H1 (cell line): ENCODE measurements at regions not wholly inside any gene's neighbourhood (a gene's known extent, or its start where the extent isn't known, plus 50 kb on each side); places are given as distances from the start of the nearest gene placed in this dataset.

Experiments
- CTCF ChIA-PET: fragments of 300-600 bp; sonication (Branson Sonifier 250); formaldehyde crosslinking; loops from one replicate; lab custom pipeline; 2021; ENCODE audit not compliant: partially characterized antibody; lab: Charles Lee
- POLR2A ChIA-PET: fragments of 300-600 bp; sonication (Branson Sonifier 250); formaldehyde crosslinking; loops from one replicate; lab custom pipeline; 2021; ENCODE audit warnings: inconsistent platforms; ENCODE audit not compliant: partially characterized antibody; lab: Charles Lee
- DNase-seq, 2 experiments: peaks; one replicate each; pipeline versions ENCODE4 v3.0.0 to v3.0.0-alpha.2; 2010 to 2022; ENCODE audit warnings: low spot score in 2 of 2, low read depth in 1 of 2, mixed read lengths in 1 of 2
- FAIRE-seq: peaks from 2 replicates; lab custom pipeline; 2011; peaks lifted over from hg19 to GRCh38; lab: Jason Lieb, UNC
- H2AFZ ChIP-seq: 2 replicates; pipeline ENCODE4 v1.8.1; 2012; ENCODE audit warnings: low read length, inconsistent platforms
- H2AK5ac ChIP-seq: 2 replicates; pipeline ENCODE4 v1.6.1; 2013; ENCODE audit warnings: low read depth, low read length
- H2BK120ac ChIP-seq: replicated peaks from 2 replicates; pipeline ENCODE3; 2013; ENCODE audit warnings: low read depth, low read length, inconsistent platforms
- H2BK12ac ChIP-seq: 2 replicates; pipeline ENCODE4 v1.6.1; 2013; ENCODE audit warnings: low read depth, low read length
- H2BK15ac ChIP-seq: 2 replicates; pipeline ENCODE4 v1.6.1; 2013; ENCODE audit warnings: low read length
- H2BK20ac ChIP-seq: 2 replicates; pipeline ENCODE4 v1.6.1; 2013; ENCODE audit warnings: low read length
- H2BK5ac ChIP-seq: 2 replicates; pipeline ENCODE4 v1.6.1; 2013; ENCODE audit warnings: low read depth, low read length
- H3K14ac ChIP-seq: 2 replicates; pipeline ENCODE4 v1.6.1; 2013; ENCODE audit warnings: inconsistent platforms; ENCODE audit not compliant: insufficient read length
- H3K18ac ChIP-seq: 2 replicates; pipeline ENCODE4 v1.6.1; 2013; ENCODE audit warnings: low read length; ENCODE audit errors: extremely low read depth
- H3K23ac ChIP-seq: 2 replicates; pipeline ENCODE4 v1.6.1; 2013; ENCODE audit warnings: inconsistent platforms; ENCODE audit not compliant: insufficient read length
- H3K23me2 ChIP-seq: 2 replicates; pipeline ENCODE4 v1.6.1; 2013; ENCODE audit warnings: low read depth, low read length
- H3K27ac ChIP-seq: 2 replicates; pipeline ENCODE4 v1.6.1; 2011; ENCODE audit warnings: low read depth, low read length, inconsistent platforms
- H3K27me3 ChIP-seq, 4 experiments: replicated peaks in 1 of 4; 1 replicate in 1 of 4; 2 replicates in 3 of 4; pipeline versions ENCODE4 v1.6.1 to v1.8.1; 2011 to 2013; ENCODE audit warnings: low read length in 3 of 4, mild to moderate bottlenecking in 3 of 4, inconsistent platforms in 2 of 4, mixed read lengths in 2 of 4, moderate library complexity in 1 of 4; ENCODE audit not compliant: control insufficient read depth in 3 of 4, insufficient read depth in 3 of 4; ENCODE audit errors: extremely low read depth in 1 of 4
- H3K36me3 ChIP-seq, 4 experiments: 2 replicates each; pipeline versions ENCODE4 v1.6.1 to v1.8.1; 2011 to 2013; ENCODE audit warnings: mild to moderate bottlenecking in 4 of 4, low read length in 3 of 4, moderate library complexity in 2 of 4, control low read depth in 1 of 4, inconsistent platforms in 1 of 4; ENCODE audit not compliant: insufficient read depth in 4 of 4, control insufficient read depth in 2 of 4
- H3K4ac ChIP-seq: replicated peaks from 2 replicates; pipeline ENCODE3; 2013; ENCODE audit warnings: low read length, low read depth, mixed read lengths, inconsistent platforms; ENCODE audit not compliant: insufficient read length
- H3K4me1 ChIP-seq, 4 experiments: replicated peaks in 1 of 4; 1 replicate in 1 of 4; 2 replicates in 3 of 4; pipeline versions ENCODE4 v1.6.1 to v1.8.1; 2011 to 2013; ENCODE audit warnings: low read length in 3 of 4, inconsistent platforms in 2 of 4, mixed read lengths in 1 of 4; ENCODE audit not compliant: insufficient read depth in 4 of 4, control insufficient read depth in 3 of 4
- H3K4me2 ChIP-seq, 2 experiments: 2 replicates each; pipeline versions ENCODE4 v1.6.1 to v1.8.1; 2011 to 2013; ENCODE audit warnings: low read depth in 2 of 2, low read length in 2 of 2, control low read depth in 1 of 2, inconsistent platforms in 1 of 2, mild to moderate bottlenecking in 1 of 2; ENCODE audit not compliant: insufficient read depth in 1 of 2
- H3K4me3 ChIP-seq, 4 experiments: fragments of 200-600, 300-600 bp in 1 of 4; sonication (generic), shearing (Covaris generic), sonication (Bioruptor Twin) in 1 of 4; 2 replicates each; pipeline versions ENCODE4 v1.5.1 to v1.8.1; 2011 to 2016; ENCODE audit warnings: low read length in 4 of 4, low read depth in 3 of 4, control low read depth in 2 of 4, inconsistent platforms in 2 of 4, mild to moderate bottlenecking in 2 of 4, mixed read lengths in 1 of 4, moderate library complexity in 1 of 4; ENCODE audit not compliant: insufficient read depth in 2 of 4; ENCODE audit errors: extremely low read depth in 1 of 4
- H3K56ac ChIP-seq: replicated peaks from 2 replicates; pipeline ENCODE3; 2013; ENCODE audit warnings: low read depth, mild to moderate bottlenecking, mixed read lengths, low read length, inconsistent platforms; ENCODE audit not compliant: insufficient read length
- H3K79me1 ChIP-seq: 2 replicates; pipeline ENCODE4 v1.6.1; 2013; ENCODE audit warnings: low read depth, low read length, control low read depth
- H3K79me2 ChIP-seq, 2 experiments: 2 replicates each; pipeline versions ENCODE4 v1.6.1 to v1.8.1; 2012 to 2013; ENCODE audit warnings: low read length in 2 of 2, mild to moderate bottlenecking in 2 of 2, inconsistent platforms in 1 of 2; ENCODE audit not compliant: insufficient read depth in 2 of 2, control insufficient read depth in 1 of 2
- H3K9ac ChIP-seq, 4 experiments: replicated peaks in 1 of 4; 1 replicate in 1 of 4; 2 replicates in 3 of 4; pipeline versions ENCODE4 v1.6.1 to v1.8.1; 2011 to 2013; ENCODE audit warnings: low read depth in 3 of 4, low read length in 3 of 4, control low read depth in 2 of 4, mild to moderate bottlenecking in 2 of 4, moderate library complexity in 2 of 4, inconsistent platforms in 1 of 4; ENCODE audit errors: extremely low read depth in 1 of 4
- H3K9me3 ChIP-seq, 2 experiments: 2 replicates each; pipeline versions ENCODE4 v1.6.1 to v1.8.1; 2012 to 2013; ENCODE audit warnings: mild to moderate bottlenecking in 2 of 2, moderate library complexity in 2 of 2, control low read depth in 1 of 2, inconsistent platforms in 1 of 2, low read depth in 1 of 2, low read length in 1 of 2, mixed read lengths in 1 of 2; ENCODE audit not compliant: insufficient read depth in 2 of 2
- H4K20me1 ChIP-seq, 2 experiments: replicated peaks in 1 of 2; 2 replicates each; pipeline versions ENCODE3 to v1.8.1; 2011 to 2013; ENCODE audit warnings: inconsistent platforms in 2 of 2, low read length in 2 of 2, mild to moderate bottlenecking in 1 of 2; ENCODE audit not compliant: insufficient read depth in 2 of 2, control insufficient read depth in 1 of 2
- H4K5ac ChIP-seq: 2 replicates; pipeline ENCODE4 v1.6.1; 2013; ENCODE audit warnings: low read length, low read depth, mixed read lengths, inconsistent platforms; ENCODE audit not compliant: insufficient read length
- H4K8ac ChIP-seq: 2 replicates; pipeline ENCODE4 v1.8.0; 2013; ENCODE audit warnings: mild to moderate bottlenecking, moderate library complexity, low read length, inconsistent platforms; ENCODE audit not compliant: insufficient read depth; ENCODE audit errors: extremely low read depth
- H4K91ac ChIP-seq: replicated peaks from 2 replicates; pipeline ENCODE3; 2013; ENCODE audit warnings: low read length, mixed read lengths, inconsistent platforms; ENCODE audit not compliant: insufficient read length
- ATF3 ChIP-seq: IDR thresholded peaks from 2 replicates; pipeline ENCODE4 v1.6.1; 2011; ENCODE audit warnings: low read depth, mild to moderate bottlenecking, low read length; ENCODE audit not compliant: insufficient read depth
- CHD1 ChIP-seq: IDR thresholded peaks from 2 replicates; pipeline ENCODE4 v1.6.1; 2012; ENCODE audit warnings: low read depth, low read length, improper control_type of control experiment
- HDAC2 ChIP-seq, 2 experiments: fragments of 300-600 bp in 1 of 2; sonication (generic) in 1 of 2; IDR thresholded peaks; 2 replicates each; pipeline ENCODE4 v1.6.1; 2011 to 2012; ENCODE audit warnings: low read depth in 2 of 2, low read length in 2 of 2, mild to moderate bottlenecking in 2 of 2, moderate library complexity in 2 of 2, borderline replicate concordance in 1 of 2, inconsistent platforms in 1 of 2
- KDM5A ChIP-seq: fragments of 200-600 bp; IDR thresholded peaks from 2 replicates; pipeline ENCODE4 v1.7.1; 2012; ENCODE audit warnings: mild to moderate bottlenecking, low read length, inconsistent platforms, mixed read lengths
- PHF8 ChIP-seq: fragments of 200-600 bp; sonication (generic); conservative IDR thresholded peaks from 2 replicates; pipeline ENCODE4 v1.7.1; 2012; ENCODE audit warnings: low read depth, mild to moderate bottlenecking, inconsistent platforms, low read length, moderate library complexity
- POLR2AphosphoS5 ChIP-seq: IDR thresholded peaks from 2 replicates; pipeline ENCODE4 v1.6.1; 2011; ENCODE audit warnings: low read depth, low read length
- RAD21 ChIP-seq, 2 experiments: IDR thresholded peaks in 1 of 2; conservative IDR thresholded peaks in 1 of 2; 2 replicates each; pipeline ENCODE4 v1.6.1; 2011; ENCODE audit warnings: low read depth in 2 of 2, low read length in 2 of 2, improper control_type of control experiment in 1 of 2, inconsistent platforms in 1 of 2, mild to moderate bottlenecking in 1 of 2, moderate library complexity in 1 of 2
- RNF2 ChIP-seq: fragments of 200-900, 300-1000 bp; sonication (generic); IDR thresholded peaks from 2 replicates; pipeline ENCODE4 v1.7.1; 2016; ENCODE audit warnings: borderline replicate concordance, low read depth, mild to moderate bottlenecking, antibody characterized with exemption, low read length; ENCODE audit not compliant: poor library complexity, severe bottlenecking; ENCODE audit errors: missing control alignments
- SIN3A ChIP-seq, 2 experiments: IDR thresholded peaks in 1 of 2; conservative IDR thresholded peaks in 1 of 2; 2 replicates each; pipeline ENCODE4 v1.6.1; 2011 to 2012; ENCODE audit warnings: low read length in 2 of 2, improper control_type of control experiment in 1 of 2, low read depth in 1 of 2, mild to moderate bottlenecking in 1 of 2
- SIX5 ChIP-seq: IDR thresholded peaks from 2 replicates; pipeline ENCODE4 v1.6.1; 2011; ENCODE audit warnings: mild to moderate bottlenecking, low read depth, low read length
- SUZ12 ChIP-seq: fragments of 200-600 bp; sonication (generic); IDR thresholded peaks from 2 replicates; pipeline ENCODE4 v1.6.1; 2012; ENCODE audit warnings: mild to moderate bottlenecking, inconsistent platforms, low read length, moderate library complexity, mixed read lengths
- TBP ChIP-seq: IDR thresholded peaks from 2 replicates; pipeline ENCODE4 v1.6.1; 2011; ENCODE audit warnings: low read depth, low read length, improper control_type of control experiment
- TCF12 ChIP-seq: IDR thresholded peaks from 2 replicates; pipeline ENCODE4 v1.6.1; 2011; ENCODE audit warnings: low read depth, mild to moderate bottlenecking, low read length
- WGBS, 2 experiments: shearing (Covaris generic) in 1 of 2; methylation state at CpG; one replicate each; pipeline versions ENCODE4 v1.1.6 to v1.1.7; 2013 to 2015; ENCODE audit warnings: low lambda C conversion rate in 2 of 2, mixed read lengths in 2 of 2, inconsistent platforms in 1 of 2, low coverage in 1 of 2, missing lambda C conversion rate in 1 of 2; ENCODE audit not compliant: insufficient replicate concordance in 2 of 2, insufficient coverage in 1 of 2, insufficient read length in 1 of 2; ENCODE audit errors: extremely low coverage in 1 of 2, missing lambda C conversion rate in 1 of 2; 5-methylcytosine and 5-hydroxymethylcytosine counted together

- no peak for DNase-seq
- H3K18ac ChIP-seq: no peak overlapping the region
- H2AFZ ChIP-seq: no peak overlapping the region
- no peak for FAIRE-seq
- H4K91ac ChIP-seq: no peak overlapping the region
- no peak overlapping the region for H2BK5ac ChIP-seq
- H2BK120ac ChIP-seq: no peak overlapping the region
- H3K14ac ChIP-seq: no peak overlapping the region
- H3K4me1 ChIP-seq: no peaks in the 10 kb centered on the region
- H3K9me3 ChIP-seq: no peaks in the 10 kb centered on the region
- H4K20me1 ChIP-seq: no peaks in the 10 kb centered on the region
- H2BK12ac ChIP-seq: no peak overlapping the region
- H3K27ac ChIP-seq: no peak overlapping the region
- H3K56ac ChIP-seq: no peak overlapping the region
- no peaks in the 10 kb centered on the region for H3K36me3 ChIP-seq
- CTCF ChIA-PET: no interaction called here
- H3K79me2 ChIP-seq: no peaks in the 10 kb centered on the region
- H3K27me3 ChIP-seq: no peaks in the 10 kb centered on the region
- H3K9ac ChIP-seq: no peak overlapping the region
- no peak overlapping the region for H3K23ac ChIP-seq
- H3K23me2 ChIP-seq: peaks cover 2% of the 10 kb centered on the region; the same call in 1 of the 2 replicates
- no peak overlapping the region for H3K4ac ChIP-seq
- no peak overlapping the region for H4K8ac ChIP-seq
- no peaks in the 10 kb centered on the region for H3K79me1 ChIP-seq
- no peak overlapping the region for H2BK15ac ChIP-seq
- H2AK5ac ChIP-seq: no peak overlapping the region
- POLR2A ChIA-PET: no interaction called here
- H2BK20ac ChIP-seq: no peak overlapping the region
- 94% methylated on average over 5 of the region's 5 CpGs; no CpG with 5 or more reads in 1 of the 2 experiments for WGBS, 2 experiments
- no peak overlapping the region for H3K4me2 ChIP-seq
- H3K4me3 ChIP-seq: no peak overlapping the region
- no peak overlapping the region for H4K5ac ChIP-seq
- no peak for TF ChIP-seq KDM5A
- no peak for TF ChIP-seq HDAC2 (IDR thresholded peaks at IDR 0.05; ENCODE audit: borderline replicate concordance in 1 of 2, low read depth in 2 of 2, low read length in 2 of 2)
- no peak for TF ChIP-seq TCF12
- no peak for TF ChIP-seq TBP
- TF ChIP-seq PHF8: no peak
- no peak for TF ChIP-seq SIX5
- no peak for TF ChIP-seq SIN3A (conservative IDR thresholded peaks at IDR 0.05 in 1 of 2, IDR thresholded peaks at IDR 0.05 in 1 of 2; ENCODE audit: low read depth in 1 of 2, low read length in 2 of 2)
- TF ChIP-seq POLR2AphosphoS5: no peak
- TF ChIP-seq SUZ12: no peak
- TF ChIP-seq RAD21 (IDR thresholded peaks at IDR 0.05 in 1 of 2, conservative IDR thresholded peaks at IDR 0.05 in 1 of 2; ENCODE audit: low read depth in 2 of 2, low read length in 2 of 2): no peak
- TF ChIP-seq CHD1: no peak
- TF ChIP-seq RNF2: no peak
- TF ChIP-seq ATF3: no peak
Measured at GRCh38 chr1:105664495-105664894, 1392.0 kb upstream of the PRMT6 start.
